ENCODE measurements at regions not wholly inside any gene's neighbourhood (a gene's known extent, or its start where the extent isn't known, plus 50 kb on each side); places are given as distances from the start of the nearest gene placed in this dataset.

DNA sequence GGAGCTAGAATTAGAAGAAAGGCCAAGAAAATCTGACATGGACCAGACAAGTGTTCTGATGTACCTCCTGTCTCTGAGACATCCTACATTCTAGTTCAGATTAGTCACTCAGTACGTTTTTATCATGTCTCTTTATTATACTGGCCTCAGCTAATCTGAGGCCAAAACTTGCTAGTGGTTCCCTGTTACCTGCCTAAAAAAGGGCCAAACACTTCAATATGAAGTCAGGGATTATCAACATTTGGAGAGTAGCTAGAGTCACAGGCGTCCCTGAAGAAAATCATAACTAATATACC is 587.4 kb downstream of the PRELID2 start:
- TF ChIP-seq EZH2 (IDR thresholded peaks at IDR 0.05; ENCODE audit: insufficient read depth, low read length): no peak
- TF ChIP-seq, protein P1, sequence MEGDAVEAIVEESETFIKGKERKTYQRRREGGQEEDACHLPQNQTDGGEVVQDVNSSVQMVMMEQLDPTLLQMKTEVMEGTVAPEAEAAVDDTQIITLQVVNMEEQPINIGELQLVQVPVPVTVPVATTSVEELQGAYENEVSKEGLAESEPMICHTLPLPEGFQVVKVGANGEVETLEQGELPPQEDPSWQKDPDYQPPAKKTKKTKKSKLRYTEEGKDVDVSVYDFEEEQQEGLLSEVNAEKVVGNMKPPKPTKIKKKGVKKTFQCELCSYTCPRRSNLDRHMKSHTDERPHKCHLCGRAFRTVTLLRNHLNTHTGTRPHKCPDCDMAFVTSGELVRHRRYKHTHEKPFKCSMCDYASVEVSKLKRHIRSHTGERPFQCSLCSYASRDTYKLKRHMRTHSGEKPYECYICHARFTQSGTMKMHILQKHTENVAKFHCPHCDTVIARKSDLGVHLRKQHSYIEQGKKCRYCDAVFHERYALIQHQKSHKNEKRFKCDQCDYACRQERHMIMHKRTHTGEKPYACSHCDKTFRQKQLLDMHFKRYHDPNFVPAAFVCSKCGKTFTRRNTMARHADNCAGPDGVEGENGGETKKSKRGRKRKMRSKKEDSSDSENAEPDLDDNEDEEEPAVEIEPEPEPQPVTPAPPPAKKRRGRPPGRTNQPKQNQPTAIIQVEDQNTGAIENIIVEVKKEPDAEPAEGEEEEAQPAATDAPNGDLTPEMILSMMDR (IDR thresholded peaks at IDR 0.05; ENCODE audit: insufficient read depth, low read depth, low read length): no peak

Data from astrocyte (in vitro differentiated cells and primary cell).